PFSK-1 (cell line): ENCODE measurements at regions not wholly inside any gene's neighbourhood (a gene's known extent, or its start where the extent isn't known, plus 50 kb on each side); places are given as distances from the start of the nearest gene placed in this dataset.

Experiments used
- FOXP2 ChIP-seq: optimal IDR thresholded peaks from 2 replicates; pipeline ENCODE3; 2011; ENCODE audit warnings: borderline replicate concordance, control low read depth, inconsistent platforms; ENCODE audit not compliant: insufficient read depth; ENCODE audit errors: extremely low read length, extremely low read depth
- POLR2AphosphoS5 ChIP-seq: IDR thresholded peaks from 2 replicates; pipeline ENCODE4 v1.6.1; 2012; ENCODE audit warnings: low read depth, mild to moderate bottlenecking, control low read depth, low read length, moderate library complexity
- SIN3A ChIP-seq: IDR thresholded peaks from 2 replicates; pipeline ENCODE4 v1.6.1; 2012; ENCODE audit warnings: mild to moderate bottlenecking, low read length, moderate library complexity, borderline replicate concordance; ENCODE audit not compliant: insufficient read depth
- TAF1 ChIP-seq: IDR thresholded peaks from 2 replicates; pipeline ENCODE4 v1.6.1; 2012; ENCODE audit warnings: low read length, control low read depth, borderline replicate concordance; ENCODE audit not compliant: insufficient read depth
- TF ChIP-seq, protein P1 (sequence below), 2 experiments: IDR thresholded peaks; 2 replicates each; pipeline versions ENCODE4 v1.6.1 to v1.8.0; 2011 to 2012; ENCODE audit warnings: low read depth in 2 of 2, low read length in 2 of 2, control low read depth in 1 of 2, inconsistent platforms in 1 of 2, mild to moderate bottlenecking in 1 of 2, moderate library complexity in 1 of 2; ENCODE audit not compliant: insufficient read depth in 1 of 2

DNA sequence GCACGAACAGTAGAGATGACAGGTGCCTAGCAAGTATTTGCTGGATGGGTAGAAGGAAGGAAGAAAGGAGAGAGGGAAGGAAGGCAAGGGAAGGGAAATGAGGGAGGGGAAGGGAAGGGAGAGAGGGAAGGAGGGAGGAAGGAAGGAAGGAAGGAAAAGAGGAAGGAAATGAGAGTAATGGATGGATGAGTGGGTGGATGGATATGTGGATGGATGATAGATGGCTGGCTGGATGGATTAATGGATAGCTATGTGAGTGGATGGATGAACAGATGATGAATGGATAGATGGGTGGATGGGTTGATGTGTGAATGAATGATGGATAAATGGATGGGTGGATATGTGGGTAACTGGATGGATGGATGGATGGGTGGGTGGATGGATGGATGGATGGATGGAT lies 125.9 kb upstream of the FGF3 start:
- TF ChIP-seq TAF1 = no peak
- no peak for TF ChIP-seq POLR2AphosphoS5
- TF ChIP-seq, protein P1, sequence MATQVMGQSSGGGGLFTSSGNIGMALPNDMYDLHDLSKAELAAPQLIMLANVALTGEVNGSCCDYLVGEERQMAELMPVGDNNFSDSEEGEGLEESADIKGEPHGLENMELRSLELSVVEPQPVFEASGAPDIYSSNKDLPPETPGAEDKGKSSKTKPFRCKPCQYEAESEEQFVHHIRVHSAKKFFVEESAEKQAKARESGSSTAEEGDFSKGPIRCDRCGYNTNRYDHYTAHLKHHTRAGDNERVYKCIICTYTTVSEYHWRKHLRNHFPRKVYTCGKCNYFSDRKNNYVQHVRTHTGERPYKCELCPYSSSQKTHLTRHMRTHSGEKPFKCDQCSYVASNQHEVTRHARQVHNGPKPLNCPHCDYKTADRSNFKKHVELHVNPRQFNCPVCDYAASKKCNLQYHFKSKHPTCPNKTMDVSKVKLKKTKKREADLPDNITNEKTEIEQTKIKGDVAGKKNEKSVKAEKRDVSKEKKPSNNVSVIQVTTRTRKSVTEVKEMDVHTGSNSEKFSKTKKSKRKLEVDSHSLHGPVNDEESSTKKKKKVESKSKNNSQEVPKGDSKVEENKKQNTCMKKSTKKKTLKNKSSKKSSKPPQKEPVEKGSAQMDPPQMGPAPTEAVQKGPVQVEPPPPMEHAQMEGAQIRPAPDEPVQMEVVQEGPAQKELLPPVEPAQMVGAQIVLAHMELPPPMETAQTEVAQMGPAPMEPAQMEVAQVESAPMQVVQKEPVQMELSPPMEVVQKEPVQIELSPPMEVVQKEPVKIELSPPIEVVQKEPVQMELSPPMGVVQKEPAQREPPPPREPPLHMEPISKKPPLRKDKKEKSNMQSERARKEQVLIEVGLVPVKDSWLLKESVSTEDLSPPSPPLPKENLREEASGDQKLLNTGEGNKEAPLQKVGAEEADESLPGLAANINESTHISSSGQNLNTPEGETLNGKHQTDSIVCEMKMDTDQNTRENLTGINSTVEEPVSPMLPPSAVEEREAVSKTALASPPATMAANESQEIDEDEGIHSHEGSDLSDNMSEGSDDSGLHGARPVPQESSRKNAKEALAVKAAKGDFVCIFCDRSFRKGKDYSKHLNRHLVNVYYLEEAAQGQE (IDR thresholded peaks at IDR 0.05; ENCODE audit: insufficient read depth in 1 of 2, low read depth in 2 of 2, low read length in 2 of 2) = no peak
- TF ChIP-seq FOXP2 = no peak
- no peak for TF ChIP-seq SIN3A

DNA sequence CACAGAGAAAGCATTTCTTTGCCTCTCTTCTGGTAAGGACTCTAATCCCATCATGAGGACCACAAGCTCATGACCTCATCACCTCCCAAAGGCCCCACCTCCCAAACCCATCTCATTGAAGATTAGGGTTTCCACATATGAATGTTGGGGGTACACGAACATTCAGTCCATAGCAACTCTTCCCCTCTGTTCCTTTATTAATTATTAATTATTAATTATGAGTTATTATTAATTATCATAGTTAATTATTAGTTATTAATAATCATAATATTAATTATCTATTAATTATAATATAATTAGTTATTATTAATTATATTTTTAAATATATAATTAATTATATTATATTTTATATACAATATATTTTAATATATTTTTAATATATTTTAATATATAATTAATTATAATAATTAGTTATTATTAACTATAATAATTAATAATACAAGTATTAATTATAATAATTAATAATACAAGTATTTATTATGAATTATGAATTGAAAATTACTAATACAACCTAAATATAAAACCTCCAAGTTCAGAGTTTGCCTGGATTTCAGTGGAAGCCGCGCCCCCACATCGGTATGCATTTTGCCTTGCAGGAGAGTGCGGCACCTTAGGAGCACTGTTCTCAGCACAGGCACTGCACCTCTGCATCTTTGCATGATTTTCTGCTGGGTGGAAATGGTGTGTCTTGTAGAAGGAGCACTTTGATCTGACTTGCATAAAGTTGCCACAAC lies 128.0 kb upstream of the FGF3 start:
- TF ChIP-seq POLR2AphosphoS5 (no peak), FOXP2 (no peak), SIN3A (no peak), TAF1 (no peak)
- TF ChIP-seq, protein P1 (IDR thresholded peaks at IDR 0.05; ENCODE audit: insufficient read depth in 1 of 2, low read depth in 2 of 2, low read length in 2 of 2) = no peak

DNA sequence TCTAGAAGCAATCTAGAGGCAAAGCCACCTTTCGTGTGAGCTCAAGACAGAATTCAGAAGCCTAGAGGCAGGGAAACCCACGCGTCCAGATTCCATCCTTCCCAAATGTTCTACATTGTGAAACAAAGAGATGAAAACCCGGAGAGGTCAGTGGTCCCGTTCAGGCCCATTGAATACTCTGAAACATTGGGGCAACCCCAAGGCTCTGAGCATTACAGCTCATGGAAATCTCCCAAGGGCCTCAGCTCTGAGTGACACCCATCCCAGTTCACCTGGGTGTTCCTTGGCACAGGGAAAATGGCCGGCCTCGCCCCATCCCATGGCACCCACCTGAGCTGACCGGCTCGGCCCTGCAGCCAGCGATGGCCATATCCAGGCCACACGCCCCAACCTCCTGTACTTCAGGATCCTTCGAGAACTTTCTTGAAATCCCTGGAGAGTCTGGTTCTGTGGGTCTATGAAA lies 128.6 kb upstream of the FGF3 start:
- TF ChIP-seq SIN3A = no peak
- no peak for TF ChIP-seq POLR2AphosphoS5
- no peak for TF ChIP-seq TAF1
- TF ChIP-seq, protein P1 (IDR thresholded peaks at IDR 0.05; ENCODE audit: insufficient read depth in 1 of 2, low read depth in 2 of 2, low read length in 2 of 2) = no peak
- TF ChIP-seq FOXP2 = no peak

DNA sequence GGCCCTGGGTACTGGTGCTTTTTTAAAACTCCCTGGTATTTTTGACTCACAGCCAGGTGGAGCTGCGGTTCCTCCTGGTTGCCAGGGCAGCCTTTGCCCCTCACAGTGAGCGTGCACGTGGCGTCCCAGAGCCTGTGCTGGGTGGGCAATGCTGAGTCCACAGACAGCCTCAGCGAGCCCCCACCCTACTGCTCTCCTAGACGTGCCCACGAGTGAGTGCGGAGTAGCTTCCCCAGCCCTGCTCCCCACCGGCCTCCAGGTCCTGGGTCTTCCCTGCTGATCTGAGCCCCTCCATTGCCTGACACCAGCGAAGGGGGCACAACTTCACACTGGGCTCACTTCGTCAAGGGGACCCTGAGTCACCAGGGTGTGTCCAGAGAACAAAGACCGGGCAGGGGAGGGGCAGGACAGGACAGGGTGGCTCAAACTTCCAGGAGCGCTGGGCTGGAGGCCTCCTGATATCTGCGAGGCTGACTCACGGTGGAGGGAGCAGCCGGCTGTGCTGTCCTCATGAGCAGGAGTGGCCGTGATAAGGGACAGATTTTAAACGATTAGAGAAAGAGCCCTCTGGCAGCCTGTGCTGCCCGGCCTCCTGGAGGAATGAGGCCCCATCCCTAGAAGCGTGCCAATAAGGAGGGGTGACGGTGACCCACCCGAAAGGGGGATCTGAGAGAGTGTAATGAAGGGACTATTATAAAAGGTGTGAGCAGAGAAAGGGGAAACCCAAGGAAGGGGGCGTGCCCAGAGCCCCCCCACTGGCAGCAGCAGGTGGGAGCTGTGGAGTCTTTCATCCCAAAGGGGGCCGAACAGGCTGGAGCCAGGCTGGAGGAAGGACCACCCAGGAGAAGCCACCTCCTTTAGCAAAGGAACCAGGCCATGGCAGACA lies 129.3 kb upstream of the FGF3 start:
- TF ChIP-seq, protein P1 (IDR thresholded peaks at IDR 0.05; ENCODE audit: insufficient read depth in 1 of 2, low read depth in 2 of 2, low read length in 2 of 2) = no peak
- TF ChIP-seq FOXP2 (no peak), SIN3A (no peak), POLR2AphosphoS5 (no peak), TAF1 (no peak)
